IPS DF 6.9 (cell line): ENCODE measurements at regions not wholly inside any gene's neighbourhood (a gene's known extent, or its start where the extent isn't known, plus 50 kb on each side); places are given as distances from the start of the nearest gene placed in this dataset.

ENCODE experiments used
- DNase-seq: peaks from one replicate; pipeline ENCODE4 v3.0.0-alpha.2; 2013; ENCODE audit warnings: low read depth, low spot score
- H3K27ac ChIP-seq: one replicate; pipeline ENCODE4 v1.5.1; 2013; ENCODE audit warnings: low read length, control low read depth
- H3K27me3 ChIP-seq: 2 replicates; pipeline ENCODE4 v1.6.1; 2013; ENCODE audit warnings: mild to moderate bottlenecking, low read length; ENCODE audit not compliant: control insufficient read depth, insufficient read depth
- H3K36me3 ChIP-seq: 2 replicates; pipeline ENCODE4 v1.6.1; 2013; ENCODE audit warnings: low read length; ENCODE audit not compliant: control insufficient read depth, insufficient read depth
- H3K4me1 ChIP-seq: 2 replicates; pipeline ENCODE4 v1.6.1; 2013; ENCODE audit warnings: low read length; ENCODE audit not compliant: control insufficient read depth, insufficient read depth
- H3K4me3 ChIP-seq: 2 replicates; pipeline ENCODE4 v1.5.1; 2013; ENCODE audit warnings: mild to moderate bottlenecking, low read length
- H3K9me3 ChIP-seq: 2 replicates; pipeline ENCODE4 v1.6.1; 2013; ENCODE audit warnings: low read length, inconsistent platforms; ENCODE audit not compliant: control insufficient read depth, insufficient read depth
- WGBS: extraction: QIAGEN DNeasy Blood & Tissue Kit; methylation state at CpG from one replicate; pipeline ENCODE4 v1.1.7; 2013; ENCODE audit warnings: mixed read lengths, missing lambda C conversion rate; ENCODE audit not compliant: insufficient read length, insufficient coverage; 5-methylcytosine and 5-hydroxymethylcytosine counted together

DNA sequence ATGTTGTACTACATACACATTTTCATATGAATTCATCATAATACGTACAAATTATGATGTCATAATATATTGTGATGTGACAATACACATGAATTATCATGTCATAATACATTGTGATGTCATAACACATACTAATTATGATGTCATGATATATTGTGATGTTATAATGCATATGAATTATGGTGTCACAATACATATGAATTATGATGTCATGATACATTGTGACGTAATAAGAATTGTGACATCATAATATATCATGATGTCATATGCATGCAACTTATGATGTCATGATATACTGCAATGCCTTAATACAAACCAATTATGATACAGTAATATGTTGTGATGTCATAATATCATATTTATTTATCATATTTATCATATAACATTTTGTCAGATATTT is 2074.3 kb downstream of the TP53TG3F start:
- no peaks in the 10 kb centered on the region for H3K27me3 ChIP-seq
- no CpG with 5 or more reads among the region's 2 CpGs for WGBS
- peaks cover 12% of the 10 kb centered on the region for H3K9me3 ChIP-seq
- no peak overlapping the region for H3K27ac ChIP-seq
- H3K4me3 ChIP-seq = no peak overlapping the region
- no peaks in the 10 kb centered on the region for H3K36me3 ChIP-seq
- no peaks in the 10 kb centered on the region for H3K4me1 ChIP-seq
- no peak for DNase-seq

DNA sequence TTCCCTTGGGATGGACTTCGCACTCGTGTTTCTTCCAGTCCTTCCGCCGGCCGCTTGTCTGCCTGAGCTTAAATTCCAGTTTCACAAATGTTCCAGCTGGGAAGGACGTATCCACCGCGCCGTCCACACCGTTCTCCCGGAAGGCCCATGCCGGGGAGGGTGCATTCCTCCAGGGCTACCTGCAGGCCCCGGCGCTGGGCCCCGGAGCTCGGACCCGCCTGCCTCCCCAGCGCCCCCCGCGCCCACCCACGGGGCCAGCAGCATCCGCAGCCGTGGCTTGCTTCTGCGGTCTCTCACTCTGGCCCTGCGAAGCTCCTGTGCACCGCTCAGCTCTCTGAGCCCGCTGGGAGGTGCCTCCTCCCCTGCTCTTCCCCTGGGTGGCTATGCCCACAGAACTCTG is 2084.1 kb downstream of the TP53TG3F start:
- Histone ChIP-seq H3K36me3 (no peaks in the 10 kb centered on the region), H3K9me3 (peaks cover 5% of the 10 kb centered on the region), H3K27ac (no peak overlapping the region), H3K4me1 (no peaks in the 10 kb centered on the region), H3K4me3 (no peak overlapping the region), H3K27me3 (no peaks in the 10 kb centered on the region)
- no peak for DNase-seq
- no CpG with 5 or more reads among the region's 27 CpGs for WGBS

DNA sequence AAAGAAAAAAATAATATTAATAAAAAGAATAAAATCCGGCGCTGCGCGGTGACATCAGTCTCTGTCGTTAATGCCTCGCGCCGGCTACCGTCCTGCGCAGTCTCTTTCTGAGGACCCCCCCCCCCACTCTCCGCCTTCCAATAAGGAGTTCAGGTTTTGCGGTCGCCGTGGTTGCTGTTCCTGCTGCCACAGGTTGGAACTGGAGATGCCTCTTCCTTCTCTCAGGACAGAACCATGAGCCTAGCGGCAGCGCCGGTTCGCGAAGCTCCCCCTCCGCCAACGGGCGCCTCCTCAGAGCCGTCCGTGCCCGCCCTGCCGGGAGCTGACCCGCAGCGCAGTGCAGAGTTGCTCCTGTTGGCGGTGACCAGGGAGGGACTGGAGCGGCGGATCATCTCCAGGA is 2093.4 kb downstream of the TP53TG3F start:
- Histone ChIP-seq H3K27me3 (no peaks in the 10 kb centered on the region), H3K27ac (no peak overlapping the region), H3K9me3 (peaks cover 4% of the 10 kb centered on the region), H3K4me3 (no peak overlapping the region), H3K4me1 (no peaks in the 10 kb centered on the region), H3K36me3 (no peaks in the 10 kb centered on the region)
- DNase-seq = no peak
- no CpG with 5 or more reads among the region's 31 CpGs for WGBS

DNA sequence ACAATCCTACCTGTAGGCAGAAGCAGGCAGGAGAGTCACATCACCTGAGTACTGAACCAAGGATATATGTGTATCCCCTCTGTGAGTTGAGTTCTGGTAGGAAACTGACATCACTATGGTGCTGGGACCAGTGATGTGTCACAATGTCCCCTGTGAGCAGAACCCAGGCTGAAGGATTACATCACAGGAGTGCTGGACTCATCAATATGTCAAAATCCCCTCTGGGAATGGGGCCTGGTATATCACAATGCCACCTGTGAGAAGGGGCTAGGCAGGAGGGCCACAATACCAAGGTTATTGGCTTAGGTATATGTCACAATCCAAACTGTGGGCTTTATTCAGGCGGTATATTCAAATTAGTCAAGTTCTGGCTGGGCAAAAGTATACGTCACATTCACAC is 2098.3 kb downstream of the TP53TG3F start:
- no CpG with 5 or more reads among the region's 2 CpGs for WGBS

DNA sequence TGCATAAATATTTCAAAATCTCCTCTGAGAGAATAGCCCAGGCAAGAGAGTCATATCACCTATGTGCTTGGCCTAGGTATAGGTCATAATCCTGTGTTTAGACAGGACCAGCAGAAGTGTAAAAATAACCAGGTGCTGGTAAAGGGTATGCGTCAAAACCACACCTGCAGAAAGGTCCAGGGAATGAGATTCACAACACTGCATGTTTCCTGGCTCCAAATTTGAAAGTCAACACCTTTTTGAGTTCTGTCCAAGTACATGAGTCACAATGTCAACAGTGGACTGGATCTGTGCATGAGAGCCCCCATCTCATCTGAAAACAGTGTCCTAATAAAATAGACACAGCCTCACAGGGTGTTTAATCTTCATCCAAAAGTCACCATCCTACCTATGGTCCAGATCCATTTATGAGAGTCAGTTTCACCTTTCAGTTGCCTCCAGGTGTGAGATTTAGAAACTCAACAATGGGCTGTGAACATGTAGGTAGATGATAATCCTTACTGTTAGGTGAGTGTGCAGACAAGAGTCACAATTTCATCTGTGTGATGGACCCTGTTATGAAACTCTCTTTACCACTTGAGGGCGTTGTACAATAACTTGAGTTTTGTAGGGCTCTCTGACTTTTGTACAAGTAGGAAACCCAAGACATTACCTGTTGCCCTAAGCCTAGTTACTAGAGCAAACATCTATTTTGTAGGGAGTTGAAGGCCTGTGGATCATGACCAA is 2100.7 kb downstream of the TP53TG3F start:
- no peaks in the 10 kb centered on the region for H3K27me3 ChIP-seq
- no peaks in the 10 kb centered on the region for H3K36me3 ChIP-seq
- H3K27ac ChIP-seq = no peak overlapping the region
- H3K9me3 ChIP-seq = peaks cover 21% of the 10 kb centered on the region
- no peak overlapping the region for H3K4me3 ChIP-seq
- H3K4me1 ChIP-seq = no peaks in the 10 kb centered on the region
- no CpG with 5 or more reads among the region's 2 CpGs for WGBS
- DNase-seq = no peak

More for the DNA sequence above, 2098.3 kb downstream of the TP53TG3F start:
- DNase-seq = no peak
- Histone ChIP-seq H3K9me3 (peaks cover 10% of the 10 kb centered on the region), H3K27ac (no peak overlapping the region), H3K27me3 (no peaks in the 10 kb centered on the region), H3K4me1 (no peaks in the 10 kb centered on the region), H3K4me3 (no peak overlapping the region), H3K36me3 (no peaks in the 10 kb centered on the region)

DNA sequence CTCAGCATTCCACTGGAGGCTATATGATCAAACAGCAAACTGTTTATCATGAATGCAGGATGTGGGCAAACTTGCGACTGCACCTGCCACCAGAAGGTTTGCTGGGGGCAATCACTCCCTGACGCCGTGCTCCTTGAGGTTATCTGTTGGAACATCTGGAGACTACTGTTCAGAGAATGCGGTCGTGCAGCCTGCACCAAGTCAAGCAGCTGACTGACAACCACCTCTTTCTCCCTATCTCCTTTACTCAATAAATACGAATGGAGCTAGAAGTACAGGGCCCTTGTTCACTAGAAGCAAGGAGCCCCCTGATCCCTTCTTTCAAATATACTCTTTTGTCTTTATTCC is 2101.2 kb downstream of the TP53TG3F start:
- H3K9me3 ChIP-seq = peaks cover 21% of the 10 kb centered on the region
- H3K27ac ChIP-seq = no peak overlapping the region
- DNase-seq = no peak
- no peak overlapping the region for H3K4me3 ChIP-seq
- no peaks in the 10 kb centered on the region for H3K27me3 ChIP-seq
- H3K36me3 ChIP-seq = no peaks in the 10 kb centered on the region
- no CpG with 5 or more reads among the region's 6 CpGs for WGBS
- no peaks in the 10 kb centered on the region for H3K4me1 ChIP-seq

DNA sequence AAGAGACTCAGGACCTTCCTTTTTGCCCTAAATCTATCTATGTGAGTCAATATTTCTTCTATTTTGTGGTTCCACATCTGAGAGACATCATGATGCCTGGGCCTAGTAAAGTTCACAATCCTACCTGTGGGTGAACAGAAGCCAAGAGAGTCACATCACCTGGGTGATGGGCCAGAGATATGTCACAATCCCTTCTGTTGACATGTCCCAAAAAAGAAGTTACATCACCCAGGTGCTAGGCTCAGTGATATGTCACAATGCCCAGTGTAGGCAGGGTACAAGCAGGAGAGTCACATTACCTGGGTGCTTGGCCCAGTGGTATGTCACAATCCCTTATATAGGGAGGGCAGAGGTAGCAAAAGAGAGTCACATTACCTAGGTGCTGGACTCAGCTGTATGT is 2101.9 kb downstream of the TP53TG3F start:
- no peak overlapping the region for H3K27ac ChIP-seq
- H3K4me1 ChIP-seq = no peaks in the 10 kb centered on the region
- H3K36me3 ChIP-seq = no peaks in the 10 kb centered on the region
- H3K9me3 ChIP-seq = peaks cover 24% of the 10 kb centered on the region
- H3K4me3 ChIP-seq = no peak overlapping the region
- H3K27me3 ChIP-seq = no peaks in the 10 kb centered on the region
- DNase-seq = no peak

DNA sequence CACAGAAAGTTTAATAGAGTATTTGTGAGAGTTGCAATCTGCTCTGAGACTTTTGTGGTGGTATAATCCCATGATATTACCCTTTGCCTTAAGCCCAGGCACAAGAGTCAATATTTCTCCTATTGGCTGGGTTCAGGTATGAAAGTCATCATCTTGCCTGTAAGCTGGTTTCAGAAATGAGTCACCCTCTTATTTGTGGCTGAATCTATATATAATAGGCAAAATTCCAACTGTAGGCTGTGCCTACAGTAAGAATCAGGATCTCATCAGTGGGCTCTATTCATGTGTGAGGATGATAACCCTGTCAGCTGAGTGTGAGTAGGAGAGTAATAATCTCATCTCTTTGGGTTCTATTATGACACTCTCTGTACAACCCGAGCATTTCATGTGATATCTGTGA is 2103.1 kb downstream of the TP53TG3F start:
- Histone ChIP-seq H3K4me1 (no peaks in the 10 kb centered on the region), H3K27me3 (no peaks in the 10 kb centered on the region), H3K9me3 (peaks cover 27% of the 10 kb centered on the region), H3K36me3 (no peaks in the 10 kb centered on the region), H3K4me3 (no peak overlapping the region), H3K27ac (no peak overlapping the region)
- DNase-seq = no peak
- WGBS = no CpG with 5 or more reads among the region's 1 CpG

DNA sequence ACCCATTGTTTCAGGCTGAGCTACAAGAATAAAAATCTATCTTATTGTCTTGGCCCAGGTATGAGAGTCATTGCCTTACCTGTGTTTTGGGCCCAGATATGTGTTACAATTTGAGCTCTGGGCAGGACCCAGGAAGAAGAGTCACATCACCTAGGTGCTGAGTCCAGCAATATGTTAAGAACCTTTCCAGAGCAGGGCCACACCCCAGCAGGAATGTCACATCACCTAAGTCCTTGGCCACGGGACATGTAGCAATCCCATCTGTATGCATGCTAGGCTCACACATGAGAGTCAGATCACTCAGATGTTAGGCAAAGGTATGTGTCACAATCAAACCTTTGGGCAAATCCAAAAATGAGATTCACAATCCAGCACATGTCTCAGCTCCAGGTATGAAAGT is 2103.5 kb downstream of the TP53TG3F start:
- no peaks in the 10 kb centered on the region for H3K27me3 ChIP-seq
- no CpG with 5 or more reads among the region's 1 CpG for WGBS
- H3K9me3 ChIP-seq = peaks cover 27% of the 10 kb centered on the region
- DNase-seq = no peak
- H3K36me3 ChIP-seq = no peaks in the 10 kb centered on the region
- no peaks in the 10 kb centered on the region for H3K4me1 ChIP-seq
- H3K27ac ChIP-seq = no peak overlapping the region
- H3K4me3 ChIP-seq = no peak overlapping the region

DNA sequence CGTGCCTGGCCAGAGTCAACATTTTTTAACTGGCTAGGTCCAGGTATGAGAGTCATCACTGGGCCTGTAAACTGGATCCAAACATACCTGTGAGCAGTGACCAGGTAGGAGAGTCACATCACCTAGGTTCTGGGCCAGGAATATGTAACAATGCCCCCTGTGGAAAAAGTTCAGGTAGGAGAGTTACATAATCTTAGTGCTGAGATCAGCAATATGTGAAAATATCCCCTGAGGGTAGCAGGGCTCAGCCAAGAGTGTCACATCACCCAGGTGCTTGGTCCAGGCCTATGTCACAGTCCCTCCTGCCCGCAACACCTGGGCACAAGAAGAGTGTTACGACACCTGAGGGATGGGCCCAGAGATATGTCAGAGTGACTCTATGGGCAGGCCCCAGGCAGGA is 2104.7 kb downstream of the TP53TG3F start:
- Histone ChIP-seq H3K4me3 (no peak overlapping the region), H3K36me3 (no peaks in the 10 kb centered on the region), H3K27ac (no peak overlapping the region), H3K27me3 (no peaks in the 10 kb centered on the region), H3K4me1 (no peaks in the 10 kb centered on the region), H3K9me3 (peaks cover 29% of the 10 kb centered on the region)
- no peak for DNase-seq
- WGBS = no CpG with 5 or more reads among the region's 3 CpGs

DNA sequence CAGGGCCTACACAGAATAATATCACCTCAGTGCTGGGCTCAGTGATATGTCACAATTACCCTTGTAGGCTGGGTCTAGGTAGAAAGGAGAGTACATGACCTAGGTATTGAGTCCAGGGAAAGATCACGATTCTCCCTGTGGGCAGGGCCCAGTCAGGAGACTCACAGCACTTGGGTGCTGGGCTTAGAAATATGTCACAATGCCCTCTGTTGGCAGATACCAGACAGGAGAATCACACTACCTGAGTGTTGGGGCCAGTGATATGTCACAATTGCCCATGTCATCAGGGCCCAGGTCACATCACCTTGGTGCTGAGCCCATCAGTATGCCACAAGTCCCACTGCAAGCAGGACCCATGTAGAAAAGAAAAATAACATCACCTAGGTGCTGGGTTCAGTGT is 2105.5 kb downstream of the TP53TG3F start:
- no peaks in the 10 kb centered on the region for H3K36me3 ChIP-seq
- H3K9me3 ChIP-seq = peaks cover 33% of the 10 kb centered on the region
- H3K4me1 ChIP-seq = no peaks in the 10 kb centered on the region
- WGBS = no CpG with 5 or more reads among the region's 1 CpG
- no peaks in the 10 kb centered on the region for H3K27me3 ChIP-seq
- no peak for DNase-seq
- no peak overlapping the region for H3K4me3 ChIP-seq
- H3K27ac ChIP-seq = no peak overlapping the region
